HepG2 (cell line): ENCODE measurements at regions not wholly inside any gene's neighbourhood (a gene's known extent, or its start where the extent isn't known, plus 50 kb on each side); places are given as distances from the start of the nearest gene placed in this dataset.

Experiments used
- ATAC-seq: fragments of 200-7000 bp; cut with Tn5 transposase; 3 replicates; pipeline ENCODE4 v1.9.1; 2020; ENCODE audit warnings: mild to moderate bottlenecking, moderate library complexity
- BruUV-seq: library from RNA; stranded (reverse); fragments of 400-500 nt; replicated peaks from 2 replicates; lab custom pipeline; 2021; lab: Mats Ljungman, UMichigan
- CTCF ChIA-PET: fragments of 300-600 bp; formaldehyde crosslinking; extraction: SDS; loops from one replicate; lab custom pipeline; 2021; ENCODE audit warnings: low total read pairs, inconsistent platforms, low intra/inter-chr PET ratio; lab: Yijun Ruan, JAX
- POLR2A ChIA-PET: fragments of 350-600 bp; sonication (Branson Sonifier 250); formaldehyde crosslinking; loops from one replicate; lab custom pipeline; 2020; ENCODE audit warnings: antibody characterized with exemption, inconsistent platforms; lab: Yijun Ruan, JAX
- DNase-seq: peaks from one replicate; pipeline ENCODE4 v3.0.0-alpha.2; 2015; ENCODE audit warnings: low spot score
- FAIRE-seq: peaks from 3 replicates; lab custom pipeline; 2011; peaks lifted over from hg19 to GRCh38; lab: Jason Lieb, UNC
- H2AFZ ChIP-seq: one replicate; pipeline ENCODE4 v1.6.1; 2011; ENCODE audit warnings: low read length, inconsistent platforms
- H3K27ac ChIP-seq: fragments of 300-600 bp; 3 replicates; pipeline ENCODE4 v1.8.0; 2011; ENCODE audit warnings: mixed run types, mild to moderate bottlenecking, mixed read lengths, low read length, inconsistent platforms; ENCODE audit not compliant: insufficient read depth; ENCODE audit errors: extremely low read length
- H3K27me3 ChIP-seq, 2 experiments: fragments of 200-600 bp in 1 of 2; 2 replicates in 1 of 2; 3 replicates in 1 of 2; pipeline versions ENCODE4 v1.6.0 to v1.8.0; 2011; ENCODE audit warnings: low read length in 2 of 2, mild to moderate bottlenecking in 2 of 2, moderate library complexity in 2 of 2, inconsistent platforms in 1 of 2; ENCODE audit not compliant: insufficient read depth in 2 of 2, control insufficient read depth in 1 of 2
- H3K36me3 ChIP-seq, 2 experiments: fragments of 200-600 bp in 1 of 2; replicated peaks in 1 of 2; 2 replicates in 1 of 2; 3 replicates in 1 of 2; pipeline versions ENCODE4 v1.5.1 to v1.8.0; 2011; ENCODE audit warnings: low read length in 2 of 2, inconsistent platforms in 1 of 2; ENCODE audit not compliant: insufficient read depth in 2 of 2, control insufficient read depth in 1 of 2
- H3K4me1 ChIP-seq: 2 replicates; pipeline ENCODE4 v1.5.1; 2012; ENCODE audit warnings: low read length, inconsistent platforms; ENCODE audit not compliant: insufficient read depth
- H3K4me2 ChIP-seq: 2 replicates; pipeline ENCODE4 v1.6.0; 2011; ENCODE audit warnings: low read depth, low read length, inconsistent platforms
- H3K4me3 ChIP-seq, 3 experiments: fragments of 200-600 bp in 1 of 3; sonication (generic), shearing (Covaris generic) in 1 of 3; replicated peaks in 1 of 3; 2 replicates each; pipeline ENCODE4 v1.5.1; 2011 to 2016; ENCODE audit warnings: low read length in 3 of 3, inconsistent platforms in 2 of 3, low read depth in 2 of 3, mild to moderate bottlenecking in 2 of 3, control low read depth in 1 of 3, mixed read lengths in 1 of 3; ENCODE audit not compliant: insufficient read depth in 1 of 3
- H3K79me2 ChIP-seq: one replicate; pipeline ENCODE4 v1.6.1; 2011; ENCODE audit warnings: low read length, inconsistent platforms; ENCODE audit not compliant: insufficient read depth
- H3K9ac ChIP-seq: 2 replicates; pipeline ENCODE4 v1.6.0; 2011; ENCODE audit warnings: mild to moderate bottlenecking, low read depth, low read length, inconsistent platforms; ENCODE audit not compliant: insufficient read depth
- H3K9me3 ChIP-seq: 2 replicates; pipeline ENCODE4 v1.5.1; 2012; ENCODE audit warnings: mild to moderate bottlenecking, low read length
- H4K20me1 ChIP-seq: 2 replicates; pipeline ENCODE4 v1.6.0; 2011; ENCODE audit warnings: inconsistent platforms, mild to moderate bottlenecking, low read length, moderate library complexity; ENCODE audit not compliant: insufficient read depth
- ATM ChIP-seq: fragments of 450-650 bp; IDR thresholded peaks from 2 replicates; pipeline ENCODE4 v1.7.1; 2017; ENCODE audit warnings: mild to moderate bottlenecking, borderline replicate concordance
- HOXA3 ChIP-seq: sonication (generic); formaldehyde crosslinking; IDR thresholded peaks from 2 replicates; pipeline ENCODE4 v1.5.0; 2020; ENCODE audit warnings: missing genetic modification reagents
- KDM3A ChIP-seq: IDR thresholded peaks from 2 replicates; pipeline ENCODE4 v1.6.1; 2018; ENCODE audit warnings: low read depth, missing compliant biosample characterization
- MAFG ChIP-seq: sonication (generic); formaldehyde crosslinking; IDR thresholded peaks from 2 replicates; pipeline ENCODE4 v1.5.1; 2020; ENCODE audit warnings: mild to moderate bottlenecking, missing genetic modification reagents
- MXD3 ChIP-seq: IDR thresholded peaks from 2 replicates; pipeline ENCODE4 v1.6.1; 2016; ENCODE audit warnings: mild to moderate bottlenecking, missing biosample characterization, missing genetic modification reagents
- PCBP2 ChIP-seq: fragments of 200-400 bp; formaldehyde crosslinking; optimal IDR thresholded peaks from 2 replicates; pipeline ENCODE3; 2018; ENCODE audit warnings: low read length, low read depth; ENCODE audit not compliant: poor library complexity, severe bottlenecking
- RARG ChIP-seq: sonication (generic); formaldehyde crosslinking; IDR thresholded peaks from 2 replicates; pipeline ENCODE4 v1.4.0; 2020; ENCODE audit warnings: low read depth, mild to moderate bottlenecking, missing genetic modification reagents
- SALL1 ChIP-seq: sonication (generic); formaldehyde crosslinking; IDR thresholded peaks from 2 replicates; pipeline ENCODE4 v1.8.0; 2022; ENCODE audit warnings: mild to moderate bottlenecking, missing genetic modification reagents
- TFDP1 ChIP-seq: IDR thresholded peaks from 2 replicates; pipeline ENCODE4 v1.6.1; 2016; ENCODE audit warnings: missing compliant biosample characterization, missing genetic modification reagents, borderline replicate concordance
- ZBTB42 ChIP-seq: sonication (generic); formaldehyde crosslinking; IDR thresholded peaks from 2 replicates; pipeline ENCODE4 v1.5.0; 2020; ENCODE audit warnings: mild to moderate bottlenecking, missing genetic modification reagents
- ZNF276 ChIP-seq: sonication (generic); formaldehyde crosslinking; IDR thresholded peaks from 2 replicates; pipeline ENCODE4 v1.4.0; 2020; ENCODE audit warnings: mild to moderate bottlenecking, low read depth, missing genetic modification reagents
- ZNF333 ChIP-seq: sonication (generic); formaldehyde crosslinking; IDR thresholded peaks from 2 replicates; pipeline ENCODE4 v1.4.0; 2020; ENCODE audit warnings: mild to moderate bottlenecking, missing genetic modification reagents, borderline replicate concordance
- WGBS: methylation state at CpG from one replicate; pipeline ENCODE4 v1.1.6; 2017; ENCODE audit warnings: low lambda C conversion rate; 5-methylcytosine and 5-hydroxymethylcytosine counted together
- in situ Hi-C: cut with HindIII; loops from 2 replicates; pipeline ENCODE4 v1.10.0; 2017; ENCODE audit warnings: low pct_unique_long_range_greater_than_20kb; ENCODE audit not compliant: extremely low pct_ligation_motif_present
- intact Hi-C: fragments of 100-400 bp; cut with micrococcal nuclease; formaldehyde crosslinking; loops from one replicate; pipeline ENCODE4 v1.10.0; 2022; ENCODE audit not compliant: unreplicated experiment

- ATAC-seq, result no peak
- H2AFZ ChIP-seq, result no peak overlapping the region
- H3K36me3 ChIP-seq, result no peaks in the 10 kb centered on the region
- TF ChIP-seq MXD3 (CRISPR knock-in tag) (no peak), ATM (no peak)
- H3K27me3 ChIP-seq, result no peaks in the 10 kb centered on the region
- H3K4me3 ChIP-seq, result no peak overlapping the region
- H3K4me1 ChIP-seq, result no peaks in the 10 kb centered on the region
- no peak overlapping the region for H3K27ac ChIP-seq
- no peaks in the 10 kb centered on the region for H4K20me1 ChIP-seq
- no peak overlapping the region for H3K4me2 ChIP-seq
- H3K9me3 ChIP-seq, result peaks cover 16% of the 10 kb centered on the region
- H3K9ac ChIP-seq, result no peak overlapping the region
- DNase-seq, result no peak
- H3K79me2 ChIP-seq, result no peaks in the 10 kb centered on the region
- ChIA-PET CTCF (no interaction called here), POLR2A (no interaction called here)
- in situ Hi-C loops, result no loop called here
- 0% methylated on average over 2 of the region's 2 CpGs for WGBS
- intact Hi-C loops, result no loop called here
- no TSS peak for BruUV-seq
- FAIRE-seq, result no peak
These were observed 708.3 kb downstream of the STIM2 start for GRCh38 chr4:27568952-27569319.

GRCh38 chr4:27574743-27575142 lies 714.1 kb downstream of the STIM2 start:
- peaks cover 19% of the 10 kb centered on the region for H3K9me3 ChIP-seq
- H3K27me3 ChIP-seq, result no peaks in the 10 kb centered on the region
- H3K4me2 ChIP-seq, result no peak overlapping the region
- intact Hi-C loops (no loop called here), in situ Hi-C loops (no loop called here)
- no peaks in the 10 kb centered on the region for H4K20me1 ChIP-seq
- 20% methylated on average over 5 of the region's 5 CpGs for WGBS
- CTCF ChIA-PET, result no interaction called here
- no peak overlapping the region for H3K27ac ChIP-seq
- FAIRE-seq, result no peak
- H3K79me2 ChIP-seq, result no peaks in the 10 kb centered on the region
- no peak for DNase-seq
- H3K36me3 ChIP-seq, result no peaks in the 10 kb centered on the region
- no peak overlapping the region for H2AFZ ChIP-seq
- H3K9ac ChIP-seq, result no peak overlapping the region
- H3K4me1 ChIP-seq, result no peaks in the 10 kb centered on the region
- TF ChIP-seq HOXA3, result no peak
- no peak for TF ChIP-seq SALL1 (CRISPR knock-in tag)
- no peak for TF ChIP-seq MAFG (CRISPR knock-in tag)
- no peak for TF ChIP-seq ZNF276 (CRISPR knock-in tag)
- no peak for TF ChIP-seq TFDP1 (CRISPR knock-in tag)
- TF ChIP-seq ZBTB42 (CRISPR knock-in tag), result no peak
- no peak for TF ChIP-seq ZNF333
- no peak for TF ChIP-seq KDM3A (CRISPR knock-in tag)
- TF ChIP-seq RARG (CRISPR knock-in tag), result no peak
- TF ChIP-seq PCBP2, result no peak
- TF ChIP-seq, all 625 proteins: peak for 0
- BruUV-seq, result no TSS peak
- no peak overlapping the region for H3K4me3 ChIP-seq
- POLR2A ChIA-PET, result no interaction called here
- ATAC-seq, result no peak
